ENCODE measurements at regions not wholly inside any gene's neighbourhood (a gene's known extent, or its start where the extent isn't known, plus 50 kb on each side); places are given as distances from the start of the nearest gene placed in this dataset.

DNA sequence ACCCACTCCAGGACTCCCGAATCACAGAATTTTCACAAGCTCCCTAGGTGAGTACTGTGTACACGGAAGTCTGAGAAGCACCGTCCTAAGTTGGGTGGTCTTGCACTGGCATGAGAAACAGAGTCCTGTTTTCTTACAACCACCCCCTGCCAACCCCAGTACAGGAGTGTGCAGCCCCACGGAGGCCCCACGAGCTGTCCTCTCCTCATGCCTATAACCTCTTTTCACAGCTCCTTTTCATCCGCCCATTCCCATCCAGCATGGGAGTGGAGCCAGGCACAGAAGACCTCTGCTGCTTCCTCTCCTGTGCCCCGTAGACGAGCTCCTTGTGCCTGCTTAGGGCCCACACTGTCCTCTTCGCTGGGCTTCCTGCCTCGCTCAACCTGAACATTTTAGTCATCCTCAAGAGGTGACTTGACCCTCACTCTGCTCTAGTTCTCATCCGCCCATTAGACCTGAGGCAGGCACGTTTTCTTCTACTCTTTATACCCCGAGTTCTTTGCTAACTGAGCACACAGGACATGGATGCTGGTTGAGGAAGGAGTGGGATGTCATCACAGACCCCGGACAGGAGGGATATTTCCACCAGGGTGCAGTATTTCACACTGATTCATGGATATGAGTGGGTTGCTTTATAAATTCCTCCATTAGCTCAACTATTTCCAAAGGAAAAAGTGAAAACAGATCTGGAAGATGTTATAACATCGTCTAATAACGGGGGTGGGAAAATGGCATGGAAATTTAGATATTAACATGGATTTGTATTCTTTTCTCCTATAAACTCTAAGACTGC is 160.5 kb downstream of the TTLL2 start:
- peak; percentile 47 for TF ChIP-seq RAD21 (IDR thresholded peaks at IDR 0.05; ENCODE audit: low read depth)
- TF ChIP-seq, protein P1, sequence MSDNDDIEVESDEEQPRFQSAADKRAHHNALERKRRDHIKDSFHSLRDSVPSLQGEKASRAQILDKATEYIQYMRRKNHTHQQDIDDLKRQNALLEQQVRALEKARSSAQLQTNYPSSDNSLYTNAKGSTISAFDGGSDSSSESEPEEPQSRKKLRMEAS (IDR thresholded peaks at IDR 0.05), result no peak

DNA sequence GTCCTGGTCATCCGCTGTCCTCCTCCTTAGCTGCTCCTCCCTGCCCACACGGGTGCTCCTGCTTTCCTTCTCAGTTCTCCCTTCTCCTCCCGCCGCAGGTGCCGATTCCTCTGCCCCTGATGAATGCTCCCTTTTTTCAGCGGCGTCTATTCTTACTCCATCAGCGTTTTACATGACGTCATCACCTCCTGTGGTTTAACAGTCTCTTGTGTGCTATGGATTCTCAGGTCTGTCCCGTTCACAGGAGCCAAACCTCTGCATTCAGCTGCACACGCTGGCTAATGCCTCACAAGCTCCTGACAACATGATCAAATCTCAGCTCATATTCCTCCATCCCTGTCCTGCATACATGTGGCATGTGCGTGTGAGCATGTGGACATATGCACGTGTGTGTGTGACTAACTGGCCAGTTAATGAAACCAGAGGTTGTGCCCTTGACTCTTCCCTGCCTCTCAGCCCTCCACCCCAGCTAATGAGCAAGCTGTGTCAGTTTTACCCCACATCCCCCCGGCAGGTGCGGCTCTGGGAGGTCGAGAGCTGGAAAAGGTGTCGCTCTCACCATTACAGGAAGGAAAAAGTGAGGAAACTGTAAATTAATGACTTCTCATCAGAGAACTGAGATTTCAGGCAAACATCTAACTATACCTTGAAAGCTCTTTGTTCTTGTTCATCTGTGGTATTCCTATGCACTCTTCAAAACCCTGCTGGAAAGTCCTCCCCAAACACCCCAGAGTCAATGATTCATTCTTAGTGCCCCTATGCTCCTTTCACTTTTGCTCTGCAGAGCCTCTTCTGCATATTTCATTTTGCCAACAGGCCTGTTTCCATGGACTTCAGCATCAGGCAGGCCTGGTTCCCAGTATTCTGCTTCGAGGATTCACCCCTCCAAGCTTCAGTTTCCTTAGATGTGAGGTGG is 163.1 kb downstream of the TTLL2 start:
- TF ChIP-seq RAD21 (IDR thresholded peaks at IDR 0.05; ENCODE audit: low read depth) (no peak), TCF12 (IDR thresholded peaks at IDR 0.05; ENCODE audit: low read depth) (no peak), YY1 (IDR thresholded peaks at IDR 0.05; ENCODE audit: low read depth) (no peak), NFIC (IDR thresholded peaks at IDR 0.05) (no peak), ZBTB7A (IDR thresholded peaks at IDR 0.05; ENCODE audit: low read depth) (no peak), EP300 (IDR thresholded peaks at IDR 0.05; ENCODE audit: borderline replicate concordance) (no peak), CREB1 (IDR thresholded peaks at IDR 0.05; ENCODE audit: low read depth) (no peak)
- TF ChIP-seq, protein P1 (IDR thresholded peaks at IDR 0.05), result no peak
- TF ChIP-seq, protein P2, sequence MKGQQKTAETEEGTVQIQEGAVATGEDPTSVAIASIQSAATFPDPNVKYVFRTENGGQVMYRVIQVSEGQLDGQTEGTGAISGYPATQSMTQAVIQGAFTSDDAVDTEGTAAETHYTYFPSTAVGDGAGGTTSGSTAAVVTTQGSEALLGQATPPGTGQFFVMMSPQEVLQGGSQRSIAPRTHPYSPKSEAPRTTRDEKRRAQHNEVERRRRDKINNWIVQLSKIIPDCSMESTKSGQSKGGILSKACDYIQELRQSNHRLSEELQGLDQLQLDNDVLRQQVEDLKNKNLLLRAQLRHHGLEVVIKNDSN (IDR thresholded peaks at IDR 0.05), result no peak

DNA sequence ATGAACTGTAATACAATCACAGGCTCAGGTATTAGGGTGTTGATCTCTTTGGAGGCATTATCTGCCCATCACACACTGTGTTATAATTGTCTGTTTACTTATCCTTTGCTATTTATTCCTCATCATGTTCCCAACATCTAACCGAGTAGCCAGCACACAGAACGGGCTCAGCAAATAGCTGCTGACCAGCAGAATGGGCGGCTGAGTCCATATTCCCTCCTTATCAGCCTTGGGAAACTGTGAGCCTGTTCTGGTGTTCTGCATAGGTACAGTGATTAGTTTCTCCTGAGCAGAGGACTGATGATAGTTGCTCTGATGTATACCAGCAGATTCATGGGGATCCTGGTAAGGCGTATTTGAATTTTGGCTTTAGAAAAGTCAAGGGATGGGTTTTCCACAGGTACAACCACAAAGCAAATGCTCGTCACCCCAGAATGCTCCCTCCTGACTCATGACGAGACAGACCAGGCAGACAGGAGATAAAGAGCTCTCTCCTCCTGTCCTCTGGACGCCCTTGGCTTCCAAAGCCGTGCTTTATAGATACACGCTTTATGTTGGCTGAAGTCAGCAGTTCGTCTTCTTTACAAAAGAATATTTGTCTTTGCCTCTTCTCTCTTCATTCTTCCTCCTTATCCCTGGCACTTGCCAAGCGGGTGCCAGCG is 166.7 kb downstream of the TTLL2 start:
- no peak for TF ChIP-seq CREB1 (IDR thresholded peaks at IDR 0.05; ENCODE audit: low read depth)
- no peak for TF ChIP-seq CEBPB (IDR thresholded peaks at IDR 0.05)
- TF ChIP-seq ZBTB7A (IDR thresholded peaks at IDR 0.05; ENCODE audit: low read depth), result no peak
- no peak for TF ChIP-seq RAD21 (IDR thresholded peaks at IDR 0.05; ENCODE audit: low read depth)
- TF ChIP-seq NFIC (IDR thresholded peaks at IDR 0.05), result no peak
- no peak for TF ChIP-seq TCF12 (IDR thresholded peaks at IDR 0.05; ENCODE audit: low read depth)
- TF ChIP-seq EGR1 (IDR thresholded peaks at IDR 0.05), result no peak
- TF ChIP-seq YY1 (IDR thresholded peaks at IDR 0.05; ENCODE audit: low read depth), result no peak
- TF ChIP-seq, protein P3, sequence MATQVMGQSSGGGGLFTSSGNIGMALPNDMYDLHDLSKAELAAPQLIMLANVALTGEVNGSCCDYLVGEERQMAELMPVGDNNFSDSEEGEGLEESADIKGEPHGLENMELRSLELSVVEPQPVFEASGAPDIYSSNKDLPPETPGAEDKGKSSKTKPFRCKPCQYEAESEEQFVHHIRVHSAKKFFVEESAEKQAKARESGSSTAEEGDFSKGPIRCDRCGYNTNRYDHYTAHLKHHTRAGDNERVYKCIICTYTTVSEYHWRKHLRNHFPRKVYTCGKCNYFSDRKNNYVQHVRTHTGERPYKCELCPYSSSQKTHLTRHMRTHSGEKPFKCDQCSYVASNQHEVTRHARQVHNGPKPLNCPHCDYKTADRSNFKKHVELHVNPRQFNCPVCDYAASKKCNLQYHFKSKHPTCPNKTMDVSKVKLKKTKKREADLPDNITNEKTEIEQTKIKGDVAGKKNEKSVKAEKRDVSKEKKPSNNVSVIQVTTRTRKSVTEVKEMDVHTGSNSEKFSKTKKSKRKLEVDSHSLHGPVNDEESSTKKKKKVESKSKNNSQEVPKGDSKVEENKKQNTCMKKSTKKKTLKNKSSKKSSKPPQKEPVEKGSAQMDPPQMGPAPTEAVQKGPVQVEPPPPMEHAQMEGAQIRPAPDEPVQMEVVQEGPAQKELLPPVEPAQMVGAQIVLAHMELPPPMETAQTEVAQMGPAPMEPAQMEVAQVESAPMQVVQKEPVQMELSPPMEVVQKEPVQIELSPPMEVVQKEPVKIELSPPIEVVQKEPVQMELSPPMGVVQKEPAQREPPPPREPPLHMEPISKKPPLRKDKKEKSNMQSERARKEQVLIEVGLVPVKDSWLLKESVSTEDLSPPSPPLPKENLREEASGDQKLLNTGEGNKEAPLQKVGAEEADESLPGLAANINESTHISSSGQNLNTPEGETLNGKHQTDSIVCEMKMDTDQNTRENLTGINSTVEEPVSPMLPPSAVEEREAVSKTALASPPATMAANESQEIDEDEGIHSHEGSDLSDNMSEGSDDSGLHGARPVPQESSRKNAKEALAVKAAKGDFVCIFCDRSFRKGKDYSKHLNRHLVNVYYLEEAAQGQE (IDR thresholded peaks at IDR 0.05; ENCODE audit: low read depth), result no peak
- TF ChIP-seq, protein P2 (IDR thresholded peaks at IDR 0.05), result no peak
- TF ChIP-seq FOXM1 (IDR thresholded peaks at IDR 0.05; ENCODE audit: borderline replicate concordance, low read depth), result no peak
- TF ChIP-seq, protein P1 (IDR thresholded peaks at IDR 0.05), result no peak
- TF ChIP-seq TAF1 (IDR thresholded peaks at IDR 0.05; ENCODE audit: low read depth), result no peak

DNA sequence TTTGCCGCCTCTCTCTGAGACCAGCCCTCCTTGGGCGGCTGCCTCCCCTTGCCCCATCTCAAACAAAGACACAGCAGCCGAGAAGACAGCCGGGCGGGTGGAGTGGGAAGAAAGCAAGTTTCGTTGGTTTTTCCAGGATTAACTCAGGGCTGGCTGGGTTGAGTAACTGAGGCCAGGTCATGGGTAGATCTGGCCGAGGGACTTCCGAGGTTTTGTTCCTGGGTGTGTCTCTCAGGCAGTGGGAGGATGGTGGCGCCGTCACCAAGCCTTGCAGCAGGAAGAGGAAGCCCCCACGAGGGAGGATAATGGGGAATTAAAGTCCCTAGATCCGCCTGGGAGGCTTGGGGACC is 167.2 kb downstream of the TTLL2 start:
- TF ChIP-seq NFIC (IDR thresholded peaks at IDR 0.05) (no peak), FOXM1 (IDR thresholded peaks at IDR 0.05; ENCODE audit: borderline replicate concordance, low read depth) (no peak), CEBPB (IDR thresholded peaks at IDR 0.05) (no peak), RAD21 (IDR thresholded peaks at IDR 0.05; ENCODE audit: low read depth) (no peak), EP300 (IDR thresholded peaks at IDR 0.05; ENCODE audit: borderline replicate concordance) (no peak), ZBTB7A (IDR thresholded peaks at IDR 0.05; ENCODE audit: low read depth) (no peak), TCF12 (IDR thresholded peaks at IDR 0.05; ENCODE audit: low read depth) (no peak), TEAD4 (IDR thresholded peaks at IDR 0.05) (no peak)
- TF ChIP-seq, protein P1 (IDR thresholded peaks at IDR 0.05), result no peak
- TF ChIP-seq, protein P3 (IDR thresholded peaks at IDR 0.05; ENCODE audit: low read depth), result no peak

DNA sequence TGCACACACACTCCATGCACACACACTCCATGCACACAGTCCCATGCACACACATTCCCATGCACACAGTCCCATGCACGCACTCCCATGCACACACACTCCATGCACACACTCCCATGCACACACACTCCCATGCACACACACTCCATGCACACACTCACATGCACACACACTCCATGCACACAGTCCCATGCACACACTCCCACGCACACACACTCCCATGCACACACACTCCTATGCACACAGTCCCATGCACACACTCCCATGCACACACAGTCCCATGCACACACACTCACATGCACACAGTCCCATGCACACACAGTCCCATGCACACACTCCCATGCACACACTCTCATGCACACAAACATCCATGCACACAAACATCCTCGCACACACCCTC is 168.4 kb downstream of the TTLL2 start:
- TF ChIP-seq EP300 (IDR thresholded peaks at IDR 0.05; ENCODE audit: borderline replicate concordance) (no peak), TEAD4 (IDR thresholded peaks at IDR 0.05) (no peak)
- TF ChIP-seq, protein P1 (IDR thresholded peaks at IDR 0.05), result no peak

All from Ishikawa (cell line).